GM21576 (cell line): ENCODE measurements at regions not wholly inside any gene's neighbourhood (a gene's known extent, or its start where the extent isn't known, plus 50 kb on each side); places are given as distances from the start of the nearest gene placed in this dataset.

Source experiments
- ATAC-seq: cut with Tn5 transposase; IDR thresholded peaks from one replicate; pipeline ENCODE4 v1.9.1; 2021; ENCODE audit warnings: mild to moderate bottlenecking, moderate library complexity; ENCODE audit not compliant: unreplicated experiment

- no peak for ATAC-seq
These were observed 868.0 kb downstream of the USP25 start for GRCh38 chr21:16597753-16598152.

GRCh38 chr21:16605597-16605996 lies 875.8 kb downstream of the USP25 start:
- no peak for ATAC-seq

- ATAC-seq, result no peak
These were observed 876.5 kb downstream of the USP25 start for GRCh38 chr21:16606271-16606670.

GRCh38 chr21:16608209-16608830 lies 878.5 kb downstream of the USP25 start:
- ATAC-seq, result no peak

GRCh38 chr21:16619281-16619680 lies 889.5 kb downstream of the USP25 start:
- no peak for ATAC-seq

- no peak for ATAC-seq
These were observed 891.1 kb downstream of the USP25 start for GRCh38 chr21:16620786-16621320.

- no peak for ATAC-seq
These were observed 888.2 kb upstream of the CXADR start for GRCh38 chr21:16624479-16625118.

- no peak for ATAC-seq
These were observed 887.4 kb upstream of the CXADR start for GRCh38 chr21:16625491-16625890.

GRCh38 chr21:16633831-16634459 lies 878.9 kb upstream of the CXADR start:
- no peak for ATAC-seq

- no peak for ATAC-seq
These were observed 878.3 kb upstream of the CXADR start for GRCh38 chr21:16634515-16634914.

- ATAC-seq, result no peak
These were observed 872.4 kb upstream of the CXADR start for GRCh38 chr21:16640297-16641027.

- ATAC-seq, result no peak
These were observed 870.5 kb upstream of the CXADR start for GRCh38 chr21:16642353-16642752.

GRCh38 chr21:16644685-16645084 lies 868.2 kb upstream of the CXADR start:
- ATAC-seq, result no peak

GRCh38 chr21:16650714-16651366 lies 862.0 kb upstream of the CXADR start:
- ATAC-seq, result no peak

- no peak for ATAC-seq
These were observed 860.9 kb upstream of the CXADR start for GRCh38 chr21:16651956-16652355.

GRCh38 chr21:16663436-16663835 lies 849.4 kb upstream of the CXADR start:
- no peak for ATAC-seq

GRCh38 chr21:16667395-16667794 lies 845.4 kb upstream of the CXADR start:
- ATAC-seq, result no peak

GRCh38 chr21:16674949-16675348 lies 837.9 kb upstream of the CXADR start:
- no peak for ATAC-seq

- no peak for ATAC-seq
These were observed 836.5 kb upstream of the CXADR start for GRCh38 chr21:16676391-16676790.

- ATAC-seq, result no peak
These were observed 834.2 kb upstream of the CXADR start for GRCh38 chr21:16678429-16679160.
